RWPE1 (cell line): ENCODE measurements at regions not wholly inside any gene's neighbourhood (a gene's known extent, or its start where the extent isn't known, plus 50 kb on each side); places are given as distances from the start of the nearest gene placed in this dataset.

ENCODE experiments used
- CTCF ChIA-PET: fragments of 350-600 bp; sonication (Branson Sonifier 250); formaldehyde crosslinking; extraction: SDS; loops from one replicate; lab custom pipeline; 2021; lab: Yijun Ruan, JAX
- POLR2A ChIA-PET: fragments of 400-600 bp; formaldehyde crosslinking; extraction: SDS; loops from one replicate; lab custom pipeline; 2020; ENCODE audit warnings: antibody characterized with exemption; ENCODE audit not compliant: low non-redundant PET; lab: Yijun Ruan, JAX
- DNase-seq: peaks from one replicate; pipeline ENCODE4 v3.0.0; 2012; ENCODE audit warnings: low spot score
- H3K27ac ChIP-seq: fragments of 450-650 bp; 2 replicates; pipeline ENCODE4 v1.5.1; 2017
- CTCF ChIP-seq: fragments of 450-650 bp; conservative IDR thresholded peaks from 2 replicates; pipeline ENCODE4 v1.5.1; 2017; ENCODE audit warnings: low read depth, mild to moderate bottlenecking

- ChIA-PET CTCF (no interaction called here), POLR2A (no interaction called here)
- no peak for DNase-seq
- H3K27ac ChIP-seq: no peak overlapping the region
- no peak for TF ChIP-seq CTCF
These were observed 86.0 kb downstream of the UNCX start for GRCh38 chr7:1318661-1319060.

GRCh38 chr7:1320616-1321240 lies 88.1 kb downstream of the UNCX start:
- CTCF ChIA-PET: interaction anchor here (0.6 kb wide), 1 partner anchor 48 kb away, joined by 3 read pairs; no protein-coding TSS in a partner anchor
- H3K27ac ChIP-seq: no peak overlapping the region
- POLR2A ChIA-PET: no interaction called here
- no peak for DNase-seq
- TF ChIP-seq CTCF: no peak

- TF ChIP-seq CTCF: no peak
- ChIA-PET POLR2A (no interaction called here), CTCF (no interaction called here)
- no peak for DNase-seq
- no peak overlapping the region for H3K27ac ChIP-seq
These were observed 89.0 kb downstream of the UNCX start for GRCh38 chr7:1321411-1322239.

GRCh38 chr7:1322240-1323110 lies 89.8 kb downstream of the UNCX start:
- ChIA-PET CTCF (interaction anchor here (0.5 to 0.6 kb wide), 2 partner anchors 32 to 324 kb away, joined by 3 read pairs; no protein-coding TSS in a partner anchor), POLR2A (no interaction called here)
- H3K27ac ChIP-seq: no peak overlapping the region
- no peak for DNase-seq
- TF ChIP-seq CTCF: no peak

- no peak for TF ChIP-seq CTCF
- CTCF ChIA-PET: interaction anchor here (0.5 to 0.6 kb wide), 3 partner anchors 33 to 325 kb away, joined by 3 read pairs; no protein-coding TSS in a partner anchor
- no peak overlapping the region for H3K27ac ChIP-seq
- no peak for DNase-seq
- POLR2A ChIA-PET: no interaction called here
These were observed 90.7 kb downstream of the UNCX start for GRCh38 chr7:1323178-1324027.
